ENCODE measurements at regions not wholly inside any gene's neighbourhood (a gene's known extent, or its start where the extent isn't known, plus 50 kb on each side); places are given as distances from the start of the nearest gene placed in this dataset.
A peak's percentile ranks its signal among the peaks of the same experiment; 100 is the strongest.

GRCh38 chr5:60522292-60522905 is 177.6 kb downstream of the DEPDC1B start (continued):
- TF ChIP-seq MYC (IDR thresholded peaks at IDR 0.05; ENCODE audit: insufficient read depth, insufficient read length, insufficient replicate concordance, low read length, severe bottlenecking) (no peak), RAD51 (IDR thresholded peaks at IDR 0.05) (no peak), PRDM15 (CRISPR knock-in tag; IDR thresholded peaks at IDR 0.05) (no peak), MEF2A (IDR thresholded peaks at IDR 0.05; ENCODE audit: insufficient read depth, low read depth, low read length) (0 out of 2 replicates have a peak, but pooled peaks have one; percentile 44), ZSCAN29 (IDR thresholded peaks at IDR 0.05) (no peak), POLR2A (IDR thresholded peaks at IDR 0.05; ENCODE audit: low read depth, low read length) (peak; percentile 26; the same call in 1 of the 2 replicates), E2F8 (IDR thresholded peaks at IDR 0.05; ENCODE audit: low read depth, partially characterized antibody) (no peak), RBBP5 (conservative IDR thresholded peaks at IDR 0.05) (no peak), RFX5 (IDR thresholded peaks at IDR 0.05; ENCODE audit: low read depth, low read length) (no peak), PKNOX1 (IDR thresholded peaks at IDR 0.05) (peak; percentile 82), SKIL (IDR thresholded peaks at IDR 0.05; ENCODE audit: low read depth, poor library complexity, severe bottlenecking) (peak; percentile 38), SP1 (IDR thresholded peaks at IDR 0.05; ENCODE audit: low read depth, low read length) (no peak), HDAC6 (IDR thresholded peaks at IDR 0.05; ENCODE audit: unreplicated experiment) (no peak), ATF3 (IDR thresholded peaks at IDR 0.05; ENCODE audit: borderline replicate concordance, extremely low read depth, low read depth, low read length) (no peak), NFIC (IDR thresholded peaks at IDR 0.05; ENCODE audit: low read depth, low read length) (peak; percentile 61), ZNF384 (IDR thresholded peaks at IDR 0.05; ENCODE audit: borderline replicate concordance, low read depth, low read length) (no peak), ATF7 (IDR thresholded peaks at IDR 0.05; ENCODE audit: low read depth) (peak; percentile 77), SREBF1 (IDR thresholded peaks at IDR 0.05; ENCODE audit: low read length) (no peak), SMAD5 (IDR thresholded peaks at IDR 0.05; ENCODE audit: low read depth) (no peak; the same call in 1 of the 2 replicates), MXI1 (IDR thresholded peaks at IDR 0.05; ENCODE audit: low read depth, low read length) (no peak; the same call in 1 of the 2 replicates), YY1 (IDR thresholded peaks at IDR 0.05; ENCODE audit: low read depth, low read length) (peak; percentile 63; the same call in 1 of the 2 replicates)
